ENCODE measurements at regions not wholly inside any gene's neighbourhood (a gene's known extent, or its start where the extent isn't known, plus 50 kb on each side); places are given as distances from the start of the nearest gene placed in this dataset.

DNA sequence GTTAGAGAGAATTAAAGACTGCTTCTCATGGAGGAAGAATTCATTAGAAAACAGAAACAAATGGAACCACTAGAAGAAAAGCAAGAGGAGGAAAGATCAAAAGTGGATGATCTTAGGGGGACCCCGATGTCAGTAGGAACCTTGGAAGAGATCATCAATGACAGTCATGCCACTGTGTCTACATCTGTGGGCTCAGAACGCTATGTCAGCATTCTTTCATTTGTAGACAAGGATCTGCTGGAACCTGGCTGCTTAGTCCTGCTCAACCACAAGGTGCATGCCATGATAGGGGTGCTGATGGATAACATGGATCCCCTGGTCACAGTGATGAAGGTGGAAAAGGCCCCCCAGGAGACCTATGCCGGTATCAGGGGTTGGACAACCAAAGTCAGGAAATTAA, 154.4 kb upstream of the CHRM2 start:
- TF ChIP-seq, protein P1, sequence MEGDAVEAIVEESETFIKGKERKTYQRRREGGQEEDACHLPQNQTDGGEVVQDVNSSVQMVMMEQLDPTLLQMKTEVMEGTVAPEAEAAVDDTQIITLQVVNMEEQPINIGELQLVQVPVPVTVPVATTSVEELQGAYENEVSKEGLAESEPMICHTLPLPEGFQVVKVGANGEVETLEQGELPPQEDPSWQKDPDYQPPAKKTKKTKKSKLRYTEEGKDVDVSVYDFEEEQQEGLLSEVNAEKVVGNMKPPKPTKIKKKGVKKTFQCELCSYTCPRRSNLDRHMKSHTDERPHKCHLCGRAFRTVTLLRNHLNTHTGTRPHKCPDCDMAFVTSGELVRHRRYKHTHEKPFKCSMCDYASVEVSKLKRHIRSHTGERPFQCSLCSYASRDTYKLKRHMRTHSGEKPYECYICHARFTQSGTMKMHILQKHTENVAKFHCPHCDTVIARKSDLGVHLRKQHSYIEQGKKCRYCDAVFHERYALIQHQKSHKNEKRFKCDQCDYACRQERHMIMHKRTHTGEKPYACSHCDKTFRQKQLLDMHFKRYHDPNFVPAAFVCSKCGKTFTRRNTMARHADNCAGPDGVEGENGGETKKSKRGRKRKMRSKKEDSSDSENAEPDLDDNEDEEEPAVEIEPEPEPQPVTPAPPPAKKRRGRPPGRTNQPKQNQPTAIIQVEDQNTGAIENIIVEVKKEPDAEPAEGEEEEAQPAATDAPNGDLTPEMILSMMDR (IDR thresholded peaks at IDR 0.05; ENCODE audit: insufficient read depth, missing control alignments), result no peak
- no peak for FAIRE-seq
- DNase-seq (ENCODE audit: insufficient read length, low spot score), result no peak

GRCh38 chr7:136710751-136711150, 157.7 kb upstream of the CHRM2 start:
- TF ChIP-seq, protein P1 (IDR thresholded peaks at IDR 0.05; ENCODE audit: insufficient read depth, missing control alignments), result no peak
- FAIRE-seq (no peak), DNase-seq (ENCODE audit: insufficient read length, low spot score) (no peak)

- TF ChIP-seq, protein P1 (IDR thresholded peaks at IDR 0.05; ENCODE audit: insufficient read depth, missing control alignments), result no peak
- DNase-seq (ENCODE audit: insufficient read length, low spot score), result no peak
- FAIRE-seq, result no peak
Observed at GRCh38 chr7:136709876-136710275, 158.6 kb upstream of the CHRM2 start.

- no peak for FAIRE-seq
- no peak for DNase-seq (ENCODE audit: insufficient read length, low spot score)
- TF ChIP-seq, protein P1 (IDR thresholded peaks at IDR 0.05; ENCODE audit: insufficient read depth, missing control alignments), result no peak
Observed at GRCh38 chr7:136702913-136703312, 165.5 kb upstream of the CHRM2 start.

DNA sequence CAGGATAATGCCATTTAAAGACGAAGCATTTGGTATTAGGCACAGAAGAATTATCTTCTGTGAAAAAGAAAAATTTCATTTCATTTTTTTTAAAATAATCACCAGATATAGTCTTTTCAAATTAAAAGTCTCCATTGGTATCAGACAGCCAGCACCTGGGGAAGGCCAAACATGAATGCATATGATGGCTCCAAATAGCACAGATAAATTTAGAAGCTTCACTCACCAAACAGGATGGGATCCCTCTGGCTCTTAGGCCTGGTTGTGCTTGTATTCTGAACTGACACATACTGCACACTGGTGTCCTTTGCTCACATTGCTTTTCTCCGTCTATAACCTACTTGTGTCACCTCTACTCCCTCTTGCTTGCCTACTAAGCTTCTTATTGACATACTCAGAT, 169.5 kb upstream of the CHRM2 start:
- TF ChIP-seq, protein P1 (IDR thresholded peaks at IDR 0.05; ENCODE audit: insufficient read depth, missing control alignments), result no peak
- FAIRE-seq (no peak), DNase-seq (ENCODE audit: insufficient read length, low spot score) (no peak)

- TF ChIP-seq, protein P1 (IDR thresholded peaks at IDR 0.05; ENCODE audit: insufficient read depth, missing control alignments), result no peak
- FAIRE-seq (no peak), DNase-seq (ENCODE audit: insufficient read length, low spot score) (no peak)
Observed at GRCh38 chr7:136698231-136698630, 170.2 kb upstream of the CHRM2 start.

GRCh38 chr7:136697271-136697670, 171.2 kb upstream of the CHRM2 start:
- TF ChIP-seq, protein P1 (IDR thresholded peaks at IDR 0.05; ENCODE audit: insufficient read depth, missing control alignments), result no peak
- DNase-seq (ENCODE audit: insufficient read length, low spot score) (no peak), FAIRE-seq (no peak)

Measured in D721Med (cell line).